ENCODE measurements at regions not wholly inside any gene's neighbourhood (a gene's known extent, or its start where the extent isn't known, plus 50 kb on each side); places are given as distances from the start of the nearest gene placed in this dataset.
"Not testable (repeated sequence)": the region's sequence is repeated elsewhere in the genome, so short reads cannot be mapped to it uniquely, and the experiment has no call there.

DNA sequence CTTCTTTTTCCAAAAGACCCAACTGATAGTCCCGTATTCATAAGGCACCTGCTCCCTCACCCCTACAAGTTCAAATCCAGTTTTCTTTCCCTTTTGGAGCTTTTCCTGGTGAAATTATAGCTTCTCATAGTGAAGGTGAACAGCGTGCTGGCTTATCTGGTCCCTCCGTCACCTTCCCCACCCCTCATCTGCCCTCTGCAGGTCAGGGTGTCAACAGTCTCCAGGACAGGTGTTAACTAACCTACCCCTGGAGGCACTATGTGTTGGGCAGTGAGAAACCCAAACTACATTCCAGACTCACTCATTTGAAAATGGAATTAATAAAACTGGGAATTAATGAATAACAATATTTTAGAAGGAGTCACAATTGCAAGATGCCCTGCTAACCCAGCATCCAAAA, 109.0 kb upstream of the TAS2R1 start:
- no peak for DNase-seq (ENCODE audit: low spot score)

GRCh38 chr5:9737265-9737664, 107.1 kb upstream of the TAS2R1 start:
- DNase-seq (ENCODE audit: low spot score) = no peak

DNA sequence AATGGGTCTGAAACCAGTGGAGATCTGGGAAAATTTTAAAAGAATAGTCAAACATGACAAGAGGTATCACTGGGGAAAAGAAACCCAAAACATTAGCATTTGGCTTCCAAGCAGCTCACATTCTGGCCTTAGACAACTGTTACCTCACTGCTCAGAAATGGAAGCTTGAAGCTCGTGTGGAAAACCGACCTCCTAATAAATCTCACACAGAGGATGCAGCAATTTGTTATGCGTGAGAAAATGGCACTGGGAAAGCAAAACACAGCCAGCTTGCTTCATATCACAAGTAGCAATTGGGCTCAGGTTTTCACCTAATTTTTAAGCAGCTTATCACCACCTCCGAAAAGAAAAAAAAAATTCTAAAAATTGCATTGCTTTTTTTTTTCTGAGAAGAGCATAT, 103.3 kb upstream of the TAS2R1 start:
- DNase-seq (ENCODE audit: low spot score) = no peak

- DNase-seq (ENCODE audit: low spot score) = no peak
Observed at GRCh38 chr5:9731159-9731558, 101.0 kb upstream of the TAS2R1 start.

GRCh38 chr5:9728261-9728660, 98.1 kb upstream of the TAS2R1 start:
- no peak for DNase-seq (ENCODE audit: low spot score)

DNA sequence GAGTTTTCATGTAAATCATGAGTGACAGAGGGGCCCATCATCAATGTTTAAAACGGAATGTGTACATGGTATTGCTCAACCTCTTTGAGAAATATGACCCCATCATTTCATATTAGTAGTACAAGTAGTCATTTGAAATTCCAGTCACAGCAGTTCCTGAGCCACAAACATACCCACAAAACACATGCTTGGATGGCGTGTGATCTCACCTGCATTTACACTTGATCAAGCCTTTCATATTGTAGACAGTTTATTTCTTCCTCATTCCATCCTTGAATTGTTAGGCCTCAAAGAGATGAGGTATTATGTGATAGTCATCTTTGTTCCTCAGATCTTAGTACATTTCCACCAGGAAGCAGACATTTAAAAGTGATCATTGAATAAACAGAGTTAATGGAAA, 96.8 kb upstream of the TAS2R1 start:
- no peak for DNase-seq (ENCODE audit: low spot score)

- not testable (repeated sequence) for DNase-seq (ENCODE audit: low spot score)
Observed at GRCh38 chr5:9725265-9725664, 95.1 kb upstream of the TAS2R1 start.

DNA sequence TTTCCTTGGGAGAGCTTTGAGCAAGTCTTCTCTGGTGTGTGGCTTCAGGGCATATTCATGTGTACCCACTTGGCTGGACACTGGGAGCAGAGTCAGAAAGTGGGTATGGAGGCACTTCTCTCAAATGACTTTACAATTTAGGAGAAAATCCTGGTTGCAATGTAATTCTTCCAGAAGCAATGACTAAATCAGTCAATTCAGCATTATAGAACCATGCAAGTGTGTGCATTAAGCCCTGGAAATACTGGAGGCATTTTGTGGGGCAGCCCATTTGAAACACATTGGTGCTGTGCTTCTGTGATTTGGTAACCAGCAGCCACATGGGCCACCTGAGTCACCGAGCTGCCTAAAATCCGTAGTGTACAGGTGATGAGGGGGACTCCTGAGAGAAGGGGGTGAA, 94.6 kb upstream of the TAS2R1 start:
- no peak for DNase-seq (ENCODE audit: low spot score)

- no peak for DNase-seq (ENCODE audit: low spot score)
Observed at GRCh38 chr5:9722601-9723180, 92.5 kb upstream of the TAS2R1 start.

DNA sequence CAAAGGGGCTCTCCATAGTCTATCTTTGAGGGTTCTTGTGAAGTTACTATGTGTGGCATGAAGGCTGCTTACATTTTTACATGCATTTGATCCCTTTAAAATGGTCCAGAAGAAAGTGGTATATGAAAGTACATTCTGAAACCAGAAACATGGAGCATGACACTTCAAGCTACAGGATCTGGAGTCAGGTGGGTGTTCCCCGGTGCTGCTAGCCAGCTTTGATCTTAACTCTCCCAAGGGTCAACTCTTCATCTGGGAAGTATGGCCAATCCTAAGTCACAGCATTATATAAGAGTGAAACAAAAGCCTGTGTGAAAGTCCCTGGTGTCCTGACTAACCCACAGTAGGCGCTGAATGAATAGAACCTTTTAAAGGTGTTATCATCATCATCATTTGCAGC, 91.0 kb upstream of the TAS2R1 start:
- DNase-seq (ENCODE audit: low spot score) = no peak

DNA sequence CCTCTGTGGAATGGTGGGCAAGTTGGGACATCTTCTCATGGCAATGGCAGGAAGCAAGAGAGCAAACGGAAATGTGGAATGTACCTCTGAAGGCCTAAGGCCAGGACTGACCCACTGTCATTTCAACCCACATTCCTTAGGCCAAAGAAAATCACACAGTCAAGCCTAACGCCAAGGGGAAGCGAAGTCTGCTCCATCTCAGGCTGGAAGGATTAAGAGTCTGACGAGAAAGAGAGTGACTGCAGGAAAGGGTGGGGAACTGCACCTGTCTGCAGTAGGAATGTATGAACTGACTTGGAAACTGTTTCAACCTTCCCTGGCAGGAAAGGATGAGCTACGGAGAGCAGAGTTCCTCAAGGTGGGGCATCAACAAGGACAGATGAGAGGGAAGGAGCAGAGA, 90.2 kb upstream of the TAS2R1 start:
- no peak for DNase-seq (ENCODE audit: low spot score)

- DNase-seq (ENCODE audit: low spot score) = no peak
Observed at GRCh38 chr5:9716838-9717281, 86.7 kb upstream of the TAS2R1 start.

- no peak for DNase-seq (ENCODE audit: low spot score)
Observed at GRCh38 chr5:9715891-9716335, 85.8 kb upstream of the TAS2R1 start.

GRCh38 chr5:9713959-9714586, 83.9 kb upstream of the TAS2R1 start:
- peak; percentile 94 for DNase-seq (ENCODE audit: low spot score)

DNA sequence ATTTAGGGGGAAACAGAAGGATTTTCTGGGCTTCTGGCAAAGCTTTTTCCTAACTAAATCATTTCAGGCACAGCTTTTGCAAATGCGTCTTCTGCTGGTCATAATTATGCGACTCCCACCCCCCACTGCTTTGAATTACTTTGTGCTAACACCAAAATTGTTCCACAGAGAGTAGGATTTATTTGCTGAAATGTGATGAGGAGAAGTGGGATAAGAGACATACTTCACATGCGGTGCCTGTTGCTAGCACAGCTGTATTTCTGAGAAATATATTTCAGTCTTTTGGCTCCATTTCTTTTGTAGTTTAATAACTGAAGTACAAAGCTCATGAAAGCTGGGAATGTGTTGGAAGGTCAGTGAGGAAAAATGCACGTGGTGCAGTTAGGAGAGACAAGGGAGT, 83.2 kb upstream of the TAS2R1 start:
- DNase-seq (ENCODE audit: low spot score) = no peak

DNA sequence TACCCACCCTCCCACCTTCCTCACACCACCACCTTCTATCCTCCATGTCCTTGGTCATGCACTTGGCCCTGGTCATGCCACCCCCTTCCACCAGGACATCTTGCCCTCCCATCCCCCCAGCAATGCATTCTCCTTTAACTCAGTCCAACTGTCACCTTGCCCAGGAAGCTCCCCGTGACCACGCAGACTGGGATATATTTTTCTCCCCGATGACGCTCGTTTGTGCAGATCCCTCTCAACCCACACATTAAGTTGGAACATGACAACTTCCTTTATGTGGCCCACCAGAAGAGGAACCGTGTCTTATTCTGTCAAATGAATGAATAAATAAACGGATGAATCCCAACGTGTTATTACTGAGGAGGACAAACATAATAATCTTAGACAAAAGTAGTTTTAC, 82.8 kb upstream of the TAS2R1 start:
- DNase-seq (ENCODE audit: low spot score) = no peak

- no peak for DNase-seq (ENCODE audit: low spot score)
Observed at GRCh38 chr5:9712506-9712905, 82.4 kb upstream of the TAS2R1 start.

DNA sequence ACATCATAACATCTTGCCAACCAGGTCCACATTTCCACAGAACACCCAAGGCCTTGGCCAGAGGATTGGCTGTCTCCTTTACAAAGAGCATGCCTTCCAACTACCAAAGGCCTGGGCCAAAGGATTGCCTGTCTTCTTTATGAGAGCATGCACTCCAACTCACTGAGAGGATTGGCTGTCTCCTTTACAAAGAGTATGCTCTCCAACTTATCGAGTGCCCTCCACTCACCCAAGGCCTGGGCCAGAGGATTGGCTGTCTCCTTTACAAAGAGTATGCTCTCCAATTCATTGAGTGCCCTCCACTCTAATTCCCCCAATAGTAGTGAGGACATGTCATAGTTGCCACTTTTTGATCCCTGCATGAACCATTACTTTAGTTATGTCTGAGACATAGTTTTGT, 79.9 kb upstream of the TAS2R1 start:
- no peak for DNase-seq (ENCODE audit: low spot score)

DNA sequence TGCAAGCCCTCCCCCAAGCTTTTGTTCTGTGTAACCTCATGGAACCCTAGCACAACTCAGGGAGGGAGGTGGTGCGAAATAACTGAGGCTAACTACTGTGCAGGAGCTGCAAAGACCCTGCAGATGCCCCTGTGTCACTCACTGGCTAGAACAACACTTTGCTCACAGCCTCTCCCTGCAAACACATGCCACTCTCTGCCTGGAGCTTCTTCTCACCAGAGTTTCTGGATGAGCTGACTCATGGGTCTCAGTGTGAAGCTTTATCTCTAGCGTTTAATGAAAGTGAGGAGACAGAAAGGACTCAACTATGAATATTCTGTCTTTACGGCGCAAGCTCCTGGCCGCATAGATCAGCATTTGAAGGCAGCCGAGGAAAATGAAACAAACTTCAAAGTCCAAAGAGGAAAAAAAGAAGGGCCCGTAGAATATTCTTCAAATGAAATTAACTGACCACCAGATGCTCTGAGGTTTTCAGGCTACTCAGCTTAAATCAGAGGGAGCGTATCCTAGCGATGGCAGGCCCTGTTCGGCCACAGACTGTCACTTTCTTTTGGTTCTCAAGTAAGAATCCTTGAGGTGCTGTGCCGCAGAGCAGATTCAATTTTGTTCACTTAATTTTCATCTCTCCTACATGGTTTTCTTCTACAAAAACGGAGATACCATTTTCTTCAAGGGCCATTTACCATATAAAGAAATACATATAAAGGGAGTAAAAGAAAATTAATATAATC, 77.7 kb upstream of the TAS2R1 start:
- DNase-seq (ENCODE audit: low spot score) = no peak

DNA sequence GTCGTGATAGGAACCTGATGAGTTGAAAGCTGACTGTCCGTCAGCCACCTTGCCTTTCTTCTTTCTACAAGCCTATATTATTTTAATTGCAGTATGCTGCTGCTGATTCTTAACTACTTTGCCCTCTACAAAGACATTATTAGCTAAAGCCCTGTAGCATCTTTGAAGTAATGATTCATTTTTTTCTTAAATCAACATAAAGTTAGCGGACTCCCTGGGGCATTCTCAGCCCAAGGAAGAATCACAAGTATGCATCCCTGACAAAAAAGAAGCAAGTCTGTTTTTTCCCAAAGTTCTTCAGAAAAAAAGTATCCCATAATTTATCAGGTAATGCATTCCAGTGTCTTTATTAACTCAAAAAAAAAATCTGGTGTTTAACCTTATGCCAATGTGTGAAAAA, 69.5 kb upstream of the TAS2R1 start:
- no peak for DNase-seq (ENCODE audit: low spot score)

DNA sequence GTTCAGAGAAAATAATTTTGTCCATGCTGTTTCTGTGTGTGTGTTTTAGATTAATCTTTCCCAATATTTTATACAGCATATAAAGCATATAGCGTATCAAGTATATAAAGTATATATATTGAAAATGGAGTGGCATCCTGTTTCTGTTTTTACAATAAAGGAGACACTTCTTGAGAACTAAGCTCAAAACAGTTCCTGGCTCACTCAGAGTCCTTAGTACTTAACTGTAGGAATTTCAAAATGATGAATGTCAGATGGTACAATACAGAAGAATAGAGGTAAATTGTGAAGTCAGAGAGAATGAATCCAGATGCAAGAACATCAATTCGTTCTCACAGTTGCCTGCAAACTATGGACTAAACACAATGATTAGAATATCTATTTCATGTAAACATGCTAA, 68.7 kb upstream of the TAS2R1 start:
- no peak for DNase-seq (ENCODE audit: low spot score)

DNA sequence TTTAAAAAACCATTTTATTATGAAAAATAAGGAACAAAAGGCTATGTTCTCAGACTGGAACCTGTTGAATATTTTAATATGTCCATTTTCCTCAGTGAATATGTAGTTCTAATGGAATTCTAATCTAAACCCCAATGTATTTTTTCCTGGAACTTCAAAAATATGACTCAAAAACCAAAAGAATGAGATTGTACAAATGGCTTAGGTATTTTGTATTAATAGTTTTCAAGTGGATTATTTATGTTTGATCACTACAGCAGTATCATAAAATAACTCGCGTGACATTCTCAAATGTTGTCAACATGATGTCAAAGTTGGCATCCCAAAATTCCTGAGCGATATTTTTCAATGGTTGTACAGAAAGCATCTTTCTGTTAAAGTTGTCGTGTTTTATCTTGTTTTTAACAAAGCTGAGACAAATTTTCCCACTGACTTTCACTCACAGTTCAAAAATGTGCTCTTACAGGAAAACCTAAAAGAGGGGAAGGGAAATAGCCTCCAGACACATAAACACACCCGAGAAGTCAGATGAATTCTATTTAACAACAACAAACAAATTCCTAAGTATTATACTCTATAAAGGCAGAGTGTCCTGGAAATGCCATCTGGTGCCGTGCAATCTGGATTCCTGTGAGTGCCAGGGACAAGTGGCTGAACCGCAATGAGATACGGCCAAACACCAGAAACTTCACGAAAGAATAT, 68.1 kb upstream of the TAS2R1 start:
- DNase-seq (ENCODE audit: low spot score) = no peak

GRCh38 chr5:9692576-9692975, 62.4 kb upstream of the TAS2R1 start:
- no peak for DNase-seq (ENCODE audit: low spot score)
